Testis (tissue), 2 donors: ENCODE measurements at regions not wholly inside any gene's neighbourhood (a gene's known extent, or its start where the extent isn't known, plus 50 kb on each side); places are given as distances from the start of the nearest gene placed in this dataset.

Experiments used
- CTCF ChIP-seq, 3 experiments: fragments of 450-650 bp in 2 of 3; fragments of 200-600 bp in 1 of 3; sonication (generic) in 1 of 3; IDR thresholded peaks; one replicate each; pipeline ENCODE4 v1.5.1; 2016 to 2019; ENCODE audit warnings: antibody characterized with exemption in 3 of 3, mild to moderate bottlenecking in 2 of 3, moderate library complexity in 1 of 3
- POLR2A ChIP-seq: fragments of 450-650 bp; IDR thresholded peaks from one replicate; pipeline ENCODE4 v1.6.1; 2017; ENCODE audit warnings: antibody characterized with exemption, mild to moderate bottlenecking, moderate library complexity

- no peak for TF ChIP-seq CTCF (IDR thresholded peaks at IDR 0.05)
- TF ChIP-seq POLR2A, result no peak
Observed at GRCh38 chr7:118974836-118975235, 750.3 kb downstream of the ANKRD7 start.
